Endodermal cell (in vitro differentiated cells): ENCODE measurements at regions not wholly inside any gene's neighbourhood (a gene's known extent, or its start where the extent isn't known, plus 50 kb on each side); places are given as distances from the start of the nearest gene placed in this dataset.

ENCODE experiments used
- DNase-seq: peaks from one replicate; pipeline ENCODE4 v3.0.0-alpha.2; 2017
- H3K27ac ChIP-seq: 2 replicates; pipeline ENCODE4 v1.5.1; 2013; ENCODE audit warnings: mild to moderate bottlenecking, low read depth, low read length, moderate library complexity
- H3K27me3 ChIP-seq: 2 replicates; pipeline ENCODE4 v1.6.1; 2013; ENCODE audit warnings: mild to moderate bottlenecking, low read length, moderate library complexity; ENCODE audit not compliant: insufficient read depth, control insufficient read depth, poor library complexity, severe bottlenecking
- H3K36me3 ChIP-seq: 2 replicates; pipeline ENCODE4 v1.7.0; 2013; ENCODE audit warnings: mild to moderate bottlenecking, low read length, moderate library complexity; ENCODE audit not compliant: control insufficient read depth, insufficient read depth
- H3K4me1 ChIP-seq: one replicate; pipeline ENCODE4 v1.7.0; 2013; ENCODE audit warnings: low read length; ENCODE audit not compliant: control insufficient read depth, insufficient read depth
- H3K4me3 ChIP-seq: 2 replicates; pipeline ENCODE4 v1.5.1; 2013; ENCODE audit warnings: mild to moderate bottlenecking, low read length, moderate library complexity
- H3K9ac ChIP-seq: 2 replicates; pipeline ENCODE4 v1.6.1; 2013; ENCODE audit warnings: mild to moderate bottlenecking, low read length, moderate library complexity; ENCODE audit not compliant: poor library complexity, severe bottlenecking; ENCODE audit errors: extremely low read depth
- H3K9me3 ChIP-seq: 2 replicates; pipeline ENCODE4 v1.6.1; 2013; ENCODE audit warnings: mild to moderate bottlenecking, low read length, moderate library complexity; ENCODE audit not compliant: control insufficient read depth
- H3K27ac Mint-ChIP-seq: 2 replicates; pipeline ENCODE4 v1.8.0; 2020; ENCODE audit warnings: mixed read lengths
- H3K27me3 Mint-ChIP-seq: 2 replicates; pipeline ENCODE4 v1.8.0; 2021; ENCODE audit warnings: mild to moderate bottlenecking, mixed read lengths; ENCODE audit not compliant: insufficient read depth
- H3K36me3 Mint-ChIP-seq: 2 replicates; pipeline ENCODE4 v1.8.0; 2020; ENCODE audit warnings: low read depth, mixed read lengths
- H3K4me1 Mint-ChIP-seq: 2 replicates; pipeline ENCODE4 v1.8.0; 2020; ENCODE audit warnings: mixed read lengths
- H3K4me3 Mint-ChIP-seq: 2 replicates; pipeline ENCODE4 v1.8.0; 2020; ENCODE audit warnings: mild to moderate bottlenecking, moderate library complexity, mixed read lengths
- H3K9me3 Mint-ChIP-seq: 2 replicates; pipeline ENCODE4 v1.8.0; 2020; ENCODE audit warnings: mild to moderate bottlenecking, mixed read lengths
- CTCF ChIP-seq: fragments of 200-600 bp; sonication (generic); conservative IDR thresholded peaks from 2 replicates; pipeline ENCODE4 v1.5.0; 2021; ENCODE audit warnings: antibody characterized with exemption, mild to moderate bottlenecking
- WGBS, 2 experiments: methylation state at CpG; one replicate each; pipeline versions ENCODE4 v1.1.5 to v1.1.7; 2013; ENCODE audit warnings: missing lambda C conversion rate in 2 of 2, mixed read lengths in 1 of 2; ENCODE audit not compliant: insufficient coverage in 1 of 2, insufficient read length in 1 of 2; 5-methylcytosine and 5-hydroxymethylcytosine counted together

- no peak overlapping the region for H3K4me3 ChIP-seq
- H3K4me1 ChIP-seq: no peaks in the 10 kb centered on the region
- Mint-ChIP-seq H3K27me3 (peaks cover 4% of the 10 kb centered on the region), H3K36me3 (no peaks in the 10 kb centered on the region), H3K4me3 (no peak overlapping the region), H3K27ac (no peak overlapping the region), H3K4me1 (peaks cover 22% of the 10 kb centered on the region), H3K9me3 (no peaks in the 10 kb centered on the region)
- TF ChIP-seq CTCF: no peak
- no peak overlapping the region for H3K9ac ChIP-seq
- DNase-seq: no peak
- no peaks in the 10 kb centered on the region for H3K36me3 ChIP-seq
- WGBS, 2 experiments: 77% methylated on average over 5 of the region's 5 CpGs; no CpG with 5 or more reads in 1 of the 2 experiments
- H3K27ac ChIP-seq: no peak overlapping the region
- no peaks in the 10 kb centered on the region for H3K27me3 ChIP-seq
- no peaks in the 10 kb centered on the region for H3K9me3 ChIP-seq
Measured at GRCh38 chr2:128751746-128752145, 433.1 kb upstream of the HS6ST1 start.

GRCh38 chr2:128752691-128753263, 434.1 kb upstream of the HS6ST1 start:
- no peak overlapping the region for H3K4me3 Mint-ChIP-seq
- no peaks in the 10 kb centered on the region for H3K4me1 ChIP-seq
- TF ChIP-seq CTCF: no peak
- H3K27me3 ChIP-seq: no peaks in the 10 kb centered on the region
- H3K9ac ChIP-seq: no peak overlapping the region
- no peak overlapping the region for H3K4me3 ChIP-seq
- no peaks in the 10 kb centered on the region for H3K36me3 Mint-ChIP-seq
- DNase-seq: no peak
- H3K9me3 Mint-ChIP-seq: no peaks in the 10 kb centered on the region
- no peaks in the 10 kb centered on the region for H3K36me3 ChIP-seq
- 92 to 94% methylated on average over 8 to 12 of the region's 12 CpGs for WGBS, 2 experiments
- H3K27ac Mint-ChIP-seq: no peak overlapping the region
- H3K27me3 Mint-ChIP-seq: peaks cover 4% of the 10 kb centered on the region
- H3K9me3 ChIP-seq: no peaks in the 10 kb centered on the region
- H3K27ac ChIP-seq: no peak overlapping the region
- H3K4me1 Mint-ChIP-seq: peaks cover 22% of the 10 kb centered on the region

- no peak for TF ChIP-seq CTCF
- no peaks in the 10 kb centered on the region for H3K9me3 ChIP-seq
- no peaks in the 10 kb centered on the region for H3K36me3 ChIP-seq
- no peak for DNase-seq
- H3K27ac ChIP-seq: no peak overlapping the region
- H3K36me3 Mint-ChIP-seq: no peaks in the 10 kb centered on the region
- 86 to 100% methylated on average over 2 to 7 of the region's 7 CpGs for WGBS, 2 experiments
- no peak overlapping the region for H3K9ac ChIP-seq
- H3K4me3 Mint-ChIP-seq: no peak overlapping the region
- H3K27me3 ChIP-seq: no peaks in the 10 kb centered on the region
- no peak overlapping the region for H3K4me3 ChIP-seq
- no peak overlapping the region for H3K27ac Mint-ChIP-seq
- peaks cover 22% of the 10 kb centered on the region for H3K4me1 Mint-ChIP-seq
- no peaks in the 10 kb centered on the region for H3K4me1 ChIP-seq
- H3K9me3 Mint-ChIP-seq: no peaks in the 10 kb centered on the region
- peaks cover 4% of the 10 kb centered on the region for H3K27me3 Mint-ChIP-seq
Measured at GRCh38 chr2:128753321-128753720, 434.7 kb upstream of the HS6ST1 start.
